Mesendoderm (in vitro differentiated cells): ENCODE measurements at regions not wholly inside any gene's neighbourhood (a gene's known extent, or its start where the extent isn't known, plus 50 kb on each side); places are given as distances from the start of the nearest gene placed in this dataset.

ENCODE experiments used
- DNase-seq: peaks from one replicate; pipeline ENCODE4 v3.0.0; 2013
- H2AK5ac ChIP-seq: 2 replicates; pipeline ENCODE4 v1.6.1; 2013; ENCODE audit warnings: low read length, inconsistent platforms
- H2BK120ac ChIP-seq: 2 replicates; pipeline ENCODE4 v1.6.1; 2013; ENCODE audit warnings: low read depth, mild to moderate bottlenecking, low read length, moderate library complexity, mixed read lengths
- H2BK15ac ChIP-seq: replicated peaks from 2 replicates; pipeline ENCODE4 v1.6.1; 2013; ENCODE audit warnings: low read depth, mild to moderate bottlenecking, moderate library complexity
- H2BK5ac ChIP-seq: 2 replicates; pipeline ENCODE4 v1.6.1; 2013; ENCODE audit warnings: low read length, inconsistent platforms
- H3K18ac ChIP-seq: 2 replicates; pipeline ENCODE4 v1.6.1; 2013; ENCODE audit warnings: mild to moderate bottlenecking, low read length, mixed read lengths
- H3K23ac ChIP-seq: one replicate; pipeline ENCODE4 v1.6.1; 2013; ENCODE audit warnings: low read length
- H3K27ac ChIP-seq: 2 replicates; pipeline ENCODE4 v1.5.1; 2013; ENCODE audit warnings: low read depth, mild to moderate bottlenecking, inconsistent platforms, low read length, moderate library complexity
- H3K27me3 ChIP-seq: 2 replicates; pipeline ENCODE4 v1.6.1; 2013; ENCODE audit warnings: low read length, control low read depth, mild to moderate bottlenecking, inconsistent platforms; ENCODE audit not compliant: insufficient read depth, poor library complexity
- H3K36me3 ChIP-seq: 2 replicates; pipeline ENCODE4 v1.6.1; 2013; ENCODE audit warnings: low read length, inconsistent platforms; ENCODE audit not compliant: control insufficient read depth, insufficient read depth
- H3K4ac ChIP-seq: one replicate; pipeline ENCODE4 v1.6.1; 2013; ENCODE audit warnings: low read depth, mild to moderate bottlenecking, low read length, moderate library complexity
- H3K4me1 ChIP-seq: 2 replicates; pipeline ENCODE4 v1.6.1; 2013; ENCODE audit warnings: low read depth, low read length, inconsistent platforms; ENCODE audit not compliant: control insufficient read depth
- H3K4me2 ChIP-seq: 2 replicates; pipeline ENCODE4 v1.6.1; 2013; ENCODE audit warnings: low read length
- H3K4me3 ChIP-seq: 2 replicates; pipeline ENCODE4 v1.5.1; 2013; ENCODE audit warnings: mild to moderate bottlenecking, low read length
- H3K56ac ChIP-seq: one replicate; pipeline ENCODE4 v1.6.1; 2013; ENCODE audit warnings: low read length
- H3K79me1 ChIP-seq: 2 replicates; pipeline ENCODE4 v1.6.1; 2013; ENCODE audit warnings: low read length, inconsistent platforms
- H3K79me2 ChIP-seq: 2 replicates; pipeline ENCODE4 v1.6.1; 2013; ENCODE audit warnings: mild to moderate bottlenecking, low read length; ENCODE audit not compliant: control insufficient read depth, insufficient read depth
- H3K9ac ChIP-seq: 2 replicates; pipeline ENCODE4 v1.6.1; 2013; ENCODE audit warnings: low read length, inconsistent platforms
- H4K5ac ChIP-seq: one replicate; pipeline ENCODE4 v1.6.1; 2013; ENCODE audit warnings: low read length
- H4K8ac ChIP-seq: one replicate; pipeline ENCODE4 v1.6.1; 2013; ENCODE audit warnings: low read depth, mild to moderate bottlenecking, control low read depth, low read length, moderate library complexity
- WGBS: extraction: QIAGEN DNeasy Blood & Tissue Kit; methylation state at CpG from one replicate; pipeline ENCODE4 v1.1.7; 2013; ENCODE audit warnings: low lambda C conversion rate, missing lambda C conversion rate; ENCODE audit not compliant: insufficient coverage; ENCODE audit errors: extremely low coverage; 5-methylcytosine and 5-hydroxymethylcytosine counted together

GRCh38 chr11:128190312-128190711 lies 397.0 kb downstream of the ETS1 start:
- Histone ChIP-seq H2BK120ac (no peak overlapping the region), H3K79me2 (no peaks in the 10 kb centered on the region), H4K8ac (no peak overlapping the region), H2BK15ac (no peak overlapping the region), H2AK5ac (no peak overlapping the region), H3K4ac (no peak overlapping the region), H3K79me1 (no peaks in the 10 kb centered on the region), H3K36me3 (no peaks in the 10 kb centered on the region), H3K27ac (no peak overlapping the region), H3K56ac (no peak overlapping the region), H3K18ac (no peak overlapping the region), H3K27me3 (no peaks in the 10 kb centered on the region), H3K4me3 (no peak overlapping the region), H3K4me2 (no peak overlapping the region), H3K23ac (no peak overlapping the region), H2BK5ac (no peak overlapping the region), H4K5ac (no peak overlapping the region), H3K9ac (no peak overlapping the region), H3K4me1 (no peaks in the 10 kb centered on the region)
- no CpG with 5 or more reads among the region's 5 CpGs for WGBS
- no peak for DNase-seq

GRCh38 chr11:128189823-128190222 lies 397.5 kb downstream of the ETS1 start:
- DNase-seq: no peak
- Histone ChIP-seq H3K23ac (no peak overlapping the region), H3K79me1 (no peaks in the 10 kb centered on the region), H3K27me3 (no peaks in the 10 kb centered on the region), H2AK5ac (no peak overlapping the region), H2BK15ac (no peak overlapping the region), H3K9ac (no peak overlapping the region), H3K36me3 (no peaks in the 10 kb centered on the region), H3K4me1 (no peaks in the 10 kb centered on the region), H3K4ac (no peak overlapping the region), H3K4me2 (no peak overlapping the region), H3K79me2 (no peaks in the 10 kb centered on the region), H3K56ac (no peak overlapping the region), H2BK120ac (no peak overlapping the region), H3K27ac (no peak overlapping the region), H3K4me3 (no peak overlapping the region), H3K18ac (no peak overlapping the region), H4K5ac (no peak overlapping the region), H2BK5ac (no peak overlapping the region), H4K8ac (no peak overlapping the region)
- no CpG with 5 or more reads among the region's 4 CpGs for WGBS

GRCh38 chr11:128188346-128189004 lies 398.9 kb downstream of the ETS1 start:
- Histone ChIP-seq H3K27ac (no peak overlapping the region), H3K4me1 (no peaks in the 10 kb centered on the region)
- no CpG with 5 or more reads among the region's 9 CpGs for WGBS

GRCh38 chr11:128187835-128188234 lies 399.5 kb downstream of the ETS1 start:
- H3K36me3 ChIP-seq: no peaks in the 10 kb centered on the region
- no peak overlapping the region for H2BK5ac ChIP-seq
- no peak overlapping the region for H3K4me3 ChIP-seq
- no peak for DNase-seq
- H4K5ac ChIP-seq: no peak overlapping the region
- no peak overlapping the region for H3K27ac ChIP-seq
- no peak overlapping the region for H2AK5ac ChIP-seq
- no CpG with 5 or more reads among the region's 1 CpG for WGBS
- H3K79me2 ChIP-seq: no peaks in the 10 kb centered on the region
- no peak overlapping the region for H3K4ac ChIP-seq
- no peak overlapping the region for H3K56ac ChIP-seq
- H3K4me2 ChIP-seq: no peak overlapping the region
- no peaks in the 10 kb centered on the region for H3K4me1 ChIP-seq
- H3K9ac ChIP-seq: no peak overlapping the region
- H3K79me1 ChIP-seq: no peaks in the 10 kb centered on the region
- H3K18ac ChIP-seq: no peak overlapping the region
- no peaks in the 10 kb centered on the region for H3K27me3 ChIP-seq
- no peak overlapping the region for H2BK15ac ChIP-seq
- no peak overlapping the region for H2BK120ac ChIP-seq
- no peak overlapping the region for H4K8ac ChIP-seq
- H3K23ac ChIP-seq: no peak overlapping the region

More at GRCh38 chr11:128188346-128189004, 398.9 kb downstream of the ETS1 start:
- Histone ChIP-seq H2BK120ac (no peak overlapping the region), H3K56ac (no peak overlapping the region), H4K8ac (no peak overlapping the region), H3K4me2 (no peak overlapping the region), H4K5ac (no peak overlapping the region), H3K79me1 (no peaks in the 10 kb centered on the region), H2AK5ac (no peak overlapping the region), H3K27me3 (no peaks in the 10 kb centered on the region), H3K4me3 (no peak overlapping the region), H2BK15ac (no peak overlapping the region), H3K4ac (no peak overlapping the region), H3K79me2 (no peaks in the 10 kb centered on the region), H3K18ac (no peak overlapping the region), H2BK5ac (no peak overlapping the region), H3K9ac (no peak overlapping the region), H3K23ac (peak overlapping the region; percentile 50), H3K36me3 (no peaks in the 10 kb centered on the region)
- DNase-seq: peak; percentile 53

- Histone ChIP-seq H3K4me1 (no peaks in the 10 kb centered on the region), H3K4me2 (no peak overlapping the region), H3K27me3 (no peaks in the 10 kb centered on the region), H3K27ac (no peak overlapping the region), H3K18ac (no peak overlapping the region), H4K8ac (no peak overlapping the region), H3K79me1 (no peaks in the 10 kb centered on the region), H3K79me2 (no peaks in the 10 kb centered on the region), H3K4me3 (no peak overlapping the region), H2BK15ac (no peak overlapping the region), H3K9ac (no peak overlapping the region), H3K4ac (peak overlapping the region; percentile 8), H2AK5ac (no peak overlapping the region), H2BK5ac (no peak overlapping the region), H3K56ac (no peak overlapping the region), H2BK120ac (no peak overlapping the region), H4K5ac (no peak overlapping the region), H3K36me3 (no peaks in the 10 kb centered on the region), H3K23ac (no peak overlapping the region)
- no CpG with 5 or more reads among the region's 4 CpGs for WGBS
- no peak for DNase-seq
Observed at GRCh38 chr11:128187377-128187776, 400.0 kb downstream of the ETS1 start.

GRCh38 chr11:128184981-128185380 lies 402.4 kb downstream of the ETS1 start:
- WGBS: no CpG with 5 or more reads among the region's 7 CpGs
- no peak overlapping the region for H3K27ac ChIP-seq

More at GRCh38 chr11:128184981-128185380, 402.4 kb downstream of the ETS1 start:
- H3K18ac ChIP-seq: no peak overlapping the region
- H3K56ac ChIP-seq: no peak overlapping the region
- no peak overlapping the region for H4K5ac ChIP-seq
- H3K27me3 ChIP-seq: no peaks in the 10 kb centered on the region
- no peak overlapping the region for H3K4me3 ChIP-seq
- H3K79me1 ChIP-seq: no peaks in the 10 kb centered on the region
- no peak for DNase-seq
- no peak overlapping the region for H2BK5ac ChIP-seq
- H2AK5ac ChIP-seq: no peak overlapping the region
- H3K4me2 ChIP-seq: no peak overlapping the region
- H3K4ac ChIP-seq: no peak overlapping the region
- no peaks in the 10 kb centered on the region for H3K36me3 ChIP-seq
- no peak overlapping the region for H2BK120ac ChIP-seq
- no peak overlapping the region for H3K9ac ChIP-seq
- H3K79me2 ChIP-seq: no peaks in the 10 kb centered on the region
- H2BK15ac ChIP-seq: no peak overlapping the region
- no peak overlapping the region for H4K8ac ChIP-seq
- no peak overlapping the region for H3K23ac ChIP-seq
- no peaks in the 10 kb centered on the region for H3K4me1 ChIP-seq
